ENCODE measurements at regions not wholly inside any gene's neighbourhood (a gene's known extent, or its start where the extent isn't known, plus 50 kb on each side); places are given as distances from the start of the nearest gene placed in this dataset.

DNA sequence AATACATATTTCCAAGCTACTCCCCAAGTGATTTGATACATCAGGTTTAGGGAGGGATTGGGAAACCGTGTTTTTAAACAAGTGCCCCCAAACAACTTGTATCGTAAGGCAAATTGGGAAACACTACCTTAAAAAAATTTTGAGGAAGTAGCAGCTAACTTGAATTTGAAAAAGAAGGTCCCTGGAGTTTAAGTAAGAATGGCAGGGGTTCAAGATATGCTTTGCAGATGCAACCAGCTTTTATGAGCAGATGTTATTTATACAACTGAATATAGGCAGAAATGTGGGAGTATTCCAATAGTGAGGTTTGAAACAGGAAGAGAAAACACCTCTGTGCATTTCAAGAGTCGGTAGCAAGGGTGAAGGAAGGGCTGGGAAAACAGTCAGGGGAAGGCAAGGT, 139.6 kb downstream of the IL20RB start:
- TF ChIP-seq, protein P1, sequence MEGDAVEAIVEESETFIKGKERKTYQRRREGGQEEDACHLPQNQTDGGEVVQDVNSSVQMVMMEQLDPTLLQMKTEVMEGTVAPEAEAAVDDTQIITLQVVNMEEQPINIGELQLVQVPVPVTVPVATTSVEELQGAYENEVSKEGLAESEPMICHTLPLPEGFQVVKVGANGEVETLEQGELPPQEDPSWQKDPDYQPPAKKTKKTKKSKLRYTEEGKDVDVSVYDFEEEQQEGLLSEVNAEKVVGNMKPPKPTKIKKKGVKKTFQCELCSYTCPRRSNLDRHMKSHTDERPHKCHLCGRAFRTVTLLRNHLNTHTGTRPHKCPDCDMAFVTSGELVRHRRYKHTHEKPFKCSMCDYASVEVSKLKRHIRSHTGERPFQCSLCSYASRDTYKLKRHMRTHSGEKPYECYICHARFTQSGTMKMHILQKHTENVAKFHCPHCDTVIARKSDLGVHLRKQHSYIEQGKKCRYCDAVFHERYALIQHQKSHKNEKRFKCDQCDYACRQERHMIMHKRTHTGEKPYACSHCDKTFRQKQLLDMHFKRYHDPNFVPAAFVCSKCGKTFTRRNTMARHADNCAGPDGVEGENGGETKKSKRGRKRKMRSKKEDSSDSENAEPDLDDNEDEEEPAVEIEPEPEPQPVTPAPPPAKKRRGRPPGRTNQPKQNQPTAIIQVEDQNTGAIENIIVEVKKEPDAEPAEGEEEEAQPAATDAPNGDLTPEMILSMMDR (IDR thresholded peaks at IDR 0.05; ENCODE audit: low read length): no peak
- TF ChIP-seq EZH2 (IDR thresholded peaks at IDR 0.05; ENCODE audit: borderline replicate concordance, low read length): no peak
- Histone ChIP-seq H3K27ac (ENCODE audit: low read depth, low read length, poor library complexity, severe bottlenecking) (no peak overlapping the region), H3F3A (ENCODE audit: insufficient read depth, low read length) (no peaks in the 10 kb centered on the region), H3K9ac (ENCODE audit: low read length) (no peak overlapping the region), H3K36me3 (ENCODE audit: insufficient read depth, low read length) (no peaks in the 10 kb centered on the region), H3K9me3 (ENCODE audit: low read length) (no peaks in the 10 kb centered on the region), H3K4me1 (ENCODE audit: insufficient read depth, low read length, severe bottlenecking) (no peaks in the 10 kb centered on the region), H3K4me3 (ENCODE audit: low read depth, low read length, poor library complexity, severe bottlenecking) (no peak overlapping the region), H3K79me2 (ENCODE audit: insufficient read depth, low read length) (no peaks in the 10 kb centered on the region), H3K27me3 (ENCODE audit: insufficient read depth, low read length) (no peaks in the 10 kb centered on the region), H4K20me1 (ENCODE audit: insufficient read depth, low read length) (no peaks in the 10 kb centered on the region), H3K9me2 (ENCODE audit: low read depth, low read length) (no peaks in the 10 kb centered on the region), H2AFZ (ENCODE audit: low read length) (no peak overlapping the region), H3K4me2 (ENCODE audit: low read length) (no peak overlapping the region)

DNA sequence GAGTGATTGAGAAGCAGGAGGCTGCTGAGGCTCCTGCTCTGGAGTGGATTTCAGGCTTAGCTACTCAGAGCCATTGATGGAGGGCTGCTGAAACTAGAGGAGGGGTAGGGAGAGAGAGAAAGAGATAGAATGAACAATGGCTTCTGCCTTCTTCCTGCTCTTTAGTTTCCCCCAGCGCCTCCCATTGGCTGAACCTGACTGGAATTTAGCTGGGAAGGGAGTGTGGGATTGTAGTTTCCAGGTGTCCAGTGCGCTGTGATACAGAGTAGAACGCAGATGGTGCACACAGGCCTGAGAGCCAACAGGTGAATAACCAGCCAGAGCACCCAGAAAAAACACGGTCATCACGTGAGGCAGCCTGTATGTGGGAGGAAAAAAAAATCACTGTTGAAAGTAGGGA, 140.1 kb downstream of the IL20RB start:
- Histone ChIP-seq H3K79me2 (ENCODE audit: insufficient read depth, low read length) (no peaks in the 10 kb centered on the region), H3K4me1 (ENCODE audit: insufficient read depth, low read length, severe bottlenecking) (no peaks in the 10 kb centered on the region), H3K27me3 (ENCODE audit: insufficient read depth, low read length) (no peaks in the 10 kb centered on the region), H3F3A (ENCODE audit: insufficient read depth, low read length) (no peaks in the 10 kb centered on the region), H3K9ac (ENCODE audit: low read length) (no peak overlapping the region), H3K9me3 (ENCODE audit: low read length) (no peaks in the 10 kb centered on the region), H3K4me2 (ENCODE audit: low read length) (no peak overlapping the region), H3K36me3 (ENCODE audit: insufficient read depth, low read length) (no peaks in the 10 kb centered on the region), H3K27ac (ENCODE audit: low read depth, low read length, poor library complexity, severe bottlenecking) (no peak overlapping the region), H4K20me1 (ENCODE audit: insufficient read depth, low read length) (no peaks in the 10 kb centered on the region), H3K9me2 (ENCODE audit: low read depth, low read length) (no peaks in the 10 kb centered on the region), H3K4me3 (ENCODE audit: low read depth, low read length, poor library complexity, severe bottlenecking) (no peak overlapping the region), H2AFZ (ENCODE audit: low read length) (no peak overlapping the region)
- TF ChIP-seq, protein P1 (IDR thresholded peaks at IDR 0.05; ENCODE audit: low read length): no peak
- TF ChIP-seq EZH2 (IDR thresholded peaks at IDR 0.05; ENCODE audit: borderline replicate concordance, low read length): no peak

DNA sequence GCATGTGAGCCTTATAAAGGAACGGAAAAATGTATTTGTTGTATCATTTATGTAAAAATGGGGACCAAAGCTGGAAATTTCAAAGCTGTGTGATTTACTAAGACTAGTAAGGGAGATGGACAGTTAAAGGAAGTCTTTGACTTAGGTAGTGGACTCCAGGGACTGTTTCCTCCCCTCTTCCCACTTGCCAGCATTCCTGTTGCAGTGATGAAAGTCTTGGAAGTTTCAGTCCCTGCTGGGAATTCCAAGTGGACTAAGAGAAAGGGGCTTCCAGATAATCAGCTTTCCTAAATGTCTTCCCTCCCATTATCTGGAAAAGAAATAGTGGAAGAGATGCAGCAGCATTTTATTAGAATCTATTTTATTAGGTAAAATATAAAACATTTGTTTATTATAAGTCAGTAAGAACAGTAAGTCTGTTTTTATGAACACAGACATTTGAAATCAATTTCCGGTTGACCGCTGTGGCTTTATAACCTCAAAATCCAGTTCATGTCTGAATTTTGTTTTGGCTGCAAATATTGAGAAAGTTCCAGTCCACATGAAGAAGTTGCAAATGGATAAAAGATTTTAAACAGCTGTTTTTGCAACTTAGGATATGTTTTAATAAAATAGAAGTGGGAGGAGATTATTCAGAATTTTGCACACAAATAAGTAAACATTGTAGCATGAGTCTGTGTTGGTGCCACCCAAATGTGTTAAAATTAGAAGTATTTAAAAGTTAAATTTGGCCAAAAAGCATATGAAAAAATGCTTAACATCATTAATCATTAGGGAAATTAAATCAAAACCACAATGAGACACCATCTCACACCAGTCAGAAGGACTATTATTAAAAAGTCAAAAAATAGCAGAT, 141.8 kb downstream of the IL20RB start:
- H3F3A ChIP-seq (ENCODE audit: insufficient read depth, low read length): no peaks in the 10 kb centered on the region
- no peak overlapping the region for H3K4me3 ChIP-seq (ENCODE audit: low read depth, low read length, poor library complexity, severe bottlenecking)
- no peaks in the 10 kb centered on the region for H3K9me2 ChIP-seq (ENCODE audit: low read depth, low read length)
- H3K36me3 ChIP-seq (ENCODE audit: insufficient read depth, low read length): no peaks in the 10 kb centered on the region
- H3K9ac ChIP-seq (ENCODE audit: low read length): no peak overlapping the region
- TF ChIP-seq EZH2 (IDR thresholded peaks at IDR 0.05; ENCODE audit: borderline replicate concordance, low read length): no peak
- TF ChIP-seq, protein P1 (IDR thresholded peaks at IDR 0.05; ENCODE audit: low read length): no peak
- no peaks in the 10 kb centered on the region for H4K20me1 ChIP-seq (ENCODE audit: insufficient read depth, low read length)
- no peaks in the 10 kb centered on the region for H3K4me1 ChIP-seq (ENCODE audit: insufficient read depth, low read length, severe bottlenecking)
- no peaks in the 10 kb centered on the region for H3K9me3 ChIP-seq (ENCODE audit: low read length)
- H3K27ac ChIP-seq (ENCODE audit: low read depth, low read length, poor library complexity, severe bottlenecking): no peak overlapping the region
- H3K79me2 ChIP-seq (ENCODE audit: insufficient read depth, low read length): no peaks in the 10 kb centered on the region
- no peak overlapping the region for H2AFZ ChIP-seq (ENCODE audit: low read length)
- H3K27me3 ChIP-seq (ENCODE audit: insufficient read depth, low read length): no peaks in the 10 kb centered on the region
- H3K4me2 ChIP-seq (ENCODE audit: low read length): no peak overlapping the region

Data from OCI-LY1 (cell line).